ENCODE measurements at regions not wholly inside any gene's neighbourhood (a gene's known extent, or its start where the extent isn't known, plus 50 kb on each side); places are given as distances from the start of the nearest gene placed in this dataset.

GRCh38 chr12:127286281-127286680 lies 980.7 kb upstream of the TMEM132C start:
- DNase-seq (ENCODE audit: low read depth in 3 of 3): no peak

- no peak for DNase-seq (ENCODE audit: low read depth in 3 of 3)
Observed at GRCh38 chr12:127287256-127287655, 979.7 kb upstream of the TMEM132C start.

- no peak for DNase-seq (ENCODE audit: low read depth in 3 of 3)
Observed at GRCh38 chr12:127290251-127290650, 976.7 kb upstream of the TMEM132C start.

- no peak for DNase-seq (ENCODE audit: low read depth in 3 of 3)
Observed at GRCh38 chr12:127292736-127293135, 974.2 kb upstream of the TMEM132C start.

- peak in 2 of 3 experiments; percentile 10 to 37 for DNase-seq (ENCODE audit: low read depth in 3 of 3)
Observed at GRCh38 chr12:127293507-127294310, 973.3 kb upstream of the TMEM132C start.

- DNase-seq (ENCODE audit: low read depth in 3 of 3): no peak
Observed at GRCh38 chr12:127294651-127295210, 972.2 kb upstream of the TMEM132C start.

- DNase-seq (ENCODE audit: low read depth in 3 of 3): no peak
Observed at GRCh38 chr12:127295630-127296029, 971.3 kb upstream of the TMEM132C start.

- no peak for DNase-seq (ENCODE audit: low read depth in 3 of 3)
Observed at GRCh38 chr12:127296591-127296990, 970.4 kb upstream of the TMEM132C start.

- DNase-seq (ENCODE audit: low read depth in 3 of 3): no peak
Observed at GRCh38 chr12:127297327-127297726, 969.6 kb upstream of the TMEM132C start.

- no peak for DNase-seq (ENCODE audit: low read depth in 3 of 3)
Observed at GRCh38 chr12:127300075-127300474, 966.9 kb upstream of the TMEM132C start.

- no peak for DNase-seq (ENCODE audit: low read depth in 3 of 3)
Observed at GRCh38 chr12:127300753-127301152, 966.2 kb upstream of the TMEM132C start.

- DNase-seq (ENCODE audit: low read depth in 3 of 3): no peak
Observed at GRCh38 chr12:127301876-127302275, 965.1 kb upstream of the TMEM132C start.

GRCh38 chr12:127304751-127305725 lies 961.9 kb upstream of the TMEM132C start:
- no peak for DNase-seq (ENCODE audit: low read depth in 3 of 3)

GRCh38 chr12:127306604-127307215 lies 960.3 kb upstream of the TMEM132C start:
- no peak for DNase-seq (ENCODE audit: low read depth in 3 of 3)

GRCh38 chr12:127307528-127307927 lies 959.4 kb upstream of the TMEM132C start:
- no peak for DNase-seq (ENCODE audit: low read depth in 3 of 3)

- DNase-seq (ENCODE audit: low read depth in 3 of 3): no peak
Observed at GRCh38 chr12:127308148-127308547, 958.8 kb upstream of the TMEM132C start.

GRCh38 chr12:127310548-127310947 lies 956.4 kb upstream of the TMEM132C start:
- DNase-seq (ENCODE audit: low read depth in 3 of 3): no peak

GRCh38 chr12:127311720-127312364 lies 955.1 kb upstream of the TMEM132C start:
- DNase-seq (ENCODE audit: low read depth in 3 of 3): no peak

- no peak for DNase-seq (ENCODE audit: low read depth in 3 of 3)
Observed at GRCh38 chr12:127324681-127325080, 942.3 kb upstream of the TMEM132C start.

- DNase-seq (ENCODE audit: low read depth in 3 of 3): no peak
Observed at GRCh38 chr12:127327986-127328385, 939.0 kb upstream of the TMEM132C start.

GRCh38 chr12:127328867-127329266 lies 938.1 kb upstream of the TMEM132C start:
- DNase-seq (ENCODE audit: low read depth in 3 of 3): no peak
